Activated naive CD8-positive, alpha-beta T cell (primary cell): ENCODE measurements at regions not wholly inside any gene's neighbourhood (a gene's known extent, or its start where the extent isn't known, plus 50 kb on each side); places are given as distances from the start of the nearest gene placed in this dataset.

Experiments
- H3K27ac Mint-ChIP-seq: one replicate; pipeline ENCODE4 v1.8.0; 2021; ENCODE audit warnings: mixed read lengths
- H3K27me3 Mint-ChIP-seq: one replicate; pipeline ENCODE4 v1.8.0; 2021; ENCODE audit warnings: mixed read lengths
- H3K36me3 Mint-ChIP-seq: one replicate; pipeline ENCODE4 v1.8.0; 2021; ENCODE audit warnings: mixed read lengths
- H3K4me1 Mint-ChIP-seq: one replicate; pipeline ENCODE4 v1.8.0; 2021; ENCODE audit warnings: low read depth, mixed read lengths
- H3K4me3 Mint-ChIP-seq: one replicate; pipeline ENCODE4 v1.8.0; 2021; ENCODE audit warnings: mild to moderate bottlenecking, mixed read lengths
- H3K9me3 Mint-ChIP-seq: one replicate; pipeline ENCODE4 v1.8.0; 2021; ENCODE audit warnings: low read depth, mixed read lengths

DNA sequence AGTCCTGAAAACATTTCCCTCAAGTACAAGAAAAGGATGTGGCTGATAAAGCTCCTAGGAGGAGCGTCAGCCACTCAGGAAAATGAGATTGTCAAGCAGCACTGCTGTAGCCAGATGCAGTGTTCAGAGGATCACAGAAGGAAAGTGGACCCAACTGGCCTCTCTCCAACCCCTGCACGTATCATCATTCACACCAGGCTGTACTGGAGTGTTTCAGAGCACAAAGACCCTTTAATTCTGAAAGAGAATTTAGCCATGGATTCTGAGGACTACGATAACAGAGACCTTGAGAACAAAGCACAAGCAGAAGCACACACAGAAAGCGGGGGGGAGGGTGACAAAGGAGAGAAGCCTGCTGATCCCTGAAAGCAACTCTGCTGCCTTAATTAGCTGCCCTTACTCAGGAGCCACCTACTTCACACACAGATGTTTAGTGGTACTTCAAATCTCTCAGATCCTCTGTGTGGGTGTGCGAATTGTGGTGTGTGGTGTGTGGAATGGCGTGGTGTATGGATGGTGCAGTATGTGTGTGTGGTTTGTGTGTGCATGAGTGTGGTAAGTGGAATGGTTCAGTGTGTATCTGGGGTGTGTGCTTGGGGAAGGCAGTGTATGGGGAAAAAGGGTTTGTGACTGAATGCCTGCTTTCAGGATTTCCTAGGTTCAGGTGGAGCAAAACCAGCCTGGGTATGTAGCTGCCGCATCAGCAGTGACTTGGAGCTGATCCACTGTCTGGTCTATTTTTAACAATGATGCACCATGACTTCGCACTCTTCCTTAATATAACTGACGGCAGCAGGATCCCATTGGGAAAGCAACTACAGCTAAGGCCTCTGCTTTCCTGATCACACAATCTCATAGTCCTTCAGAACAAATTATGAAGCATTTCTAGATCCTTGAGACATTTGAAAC lies 192.5 kb downstream of the RSL24D1 start:
- H3K4me1 Mint-ChIP-seq: no peaks in the 10 kb centered on the region
- H3K9me3 Mint-ChIP-seq: no peaks in the 10 kb centered on the region
- no peaks in the 10 kb centered on the region for H3K36me3 Mint-ChIP-seq
- H3K27me3 Mint-ChIP-seq: no peaks in the 10 kb centered on the region
- H3K27ac Mint-ChIP-seq: no peak overlapping the region
- H3K4me3 Mint-ChIP-seq: no peak overlapping the region

DNA sequence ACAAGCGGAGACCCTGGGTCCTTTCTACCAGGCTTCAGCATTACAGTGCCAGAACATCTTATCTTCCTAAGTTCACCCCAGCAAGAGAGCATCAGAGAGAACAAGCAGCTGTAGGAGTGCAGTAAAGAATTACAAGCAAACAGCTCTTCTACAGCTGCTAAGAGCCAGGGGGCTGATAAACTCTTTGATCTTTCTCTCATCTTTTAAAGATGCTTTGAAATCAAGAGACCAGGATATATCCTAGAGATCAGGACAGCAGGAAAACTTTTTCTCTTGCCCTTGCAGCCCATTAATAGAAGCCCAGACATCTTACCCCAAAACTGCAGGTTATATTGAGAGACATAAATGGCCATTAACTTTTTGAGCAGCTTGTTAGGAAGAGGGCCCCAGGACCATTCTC lies 198.1 kb downstream of the RSL24D1 start:
- no peaks in the 10 kb centered on the region for H3K9me3 Mint-ChIP-seq
- H3K27me3 Mint-ChIP-seq: peaks cover 1% of the 10 kb centered on the region
- no peak overlapping the region for H3K4me3 Mint-ChIP-seq
- H3K27ac Mint-ChIP-seq: no peak overlapping the region
- H3K4me1 Mint-ChIP-seq: no peaks in the 10 kb centered on the region
- H3K36me3 Mint-ChIP-seq: no peaks in the 10 kb centered on the region

DNA sequence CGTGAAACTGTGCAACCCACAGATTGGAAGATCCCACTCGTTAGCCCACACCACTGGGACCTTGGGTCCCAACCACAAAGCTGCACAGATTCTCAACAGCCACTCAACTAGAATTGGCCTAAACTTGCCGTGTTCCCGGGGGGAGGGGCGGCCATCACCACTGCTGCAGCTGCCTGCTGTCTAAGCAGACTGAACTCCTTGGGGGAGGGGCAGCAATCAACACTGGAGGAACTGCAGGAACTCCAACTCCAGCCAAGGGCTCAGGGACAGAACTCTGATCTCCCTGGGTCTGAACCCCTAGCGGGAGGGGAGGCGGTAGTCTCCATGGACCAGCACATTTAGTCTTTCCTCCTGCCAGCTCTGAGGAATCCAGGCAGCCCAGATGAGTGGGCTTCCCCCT lies 205.9 kb downstream of the RSL24D1 start:
- no peaks in the 10 kb centered on the region for H3K4me1 Mint-ChIP-seq
- peaks cover 11% of the 10 kb centered on the region for H3K9me3 Mint-ChIP-seq
- H3K36me3 Mint-ChIP-seq: no peaks in the 10 kb centered on the region
- H3K4me3 Mint-ChIP-seq: no peak overlapping the region
- H3K27ac Mint-ChIP-seq: no peak overlapping the region
- H3K27me3 Mint-ChIP-seq: peaks cover 18% of the 10 kb centered on the region

DNA sequence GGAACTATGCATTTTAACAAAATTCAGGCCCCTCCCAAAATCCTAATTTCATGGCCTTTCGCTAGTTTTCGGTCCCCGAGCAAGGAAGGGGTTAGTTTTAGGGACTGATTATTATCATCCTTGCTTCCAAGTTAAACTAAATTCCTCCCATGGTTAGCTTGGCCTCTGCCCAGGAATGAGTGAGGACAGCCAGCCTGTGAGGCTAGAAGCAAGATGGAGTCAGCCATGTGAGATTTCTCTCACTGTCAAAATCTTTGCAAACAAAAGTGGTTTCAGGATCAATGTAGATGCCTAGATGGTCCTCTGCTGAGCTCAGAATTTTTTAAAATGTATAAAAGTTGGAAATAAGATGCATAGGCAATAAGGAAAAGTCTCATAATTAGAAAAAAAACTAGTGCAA lies 208.9 kb downstream of the RSL24D1 start:
- H3K4me1 Mint-ChIP-seq: no peaks in the 10 kb centered on the region
- no peaks in the 10 kb centered on the region for H3K36me3 Mint-ChIP-seq
- no peak overlapping the region for H3K27ac Mint-ChIP-seq
- peaks cover 11% of the 10 kb centered on the region for H3K9me3 Mint-ChIP-seq
- peaks cover 18% of the 10 kb centered on the region for H3K27me3 Mint-ChIP-seq
- no peak overlapping the region for H3K4me3 Mint-ChIP-seq

DNA sequence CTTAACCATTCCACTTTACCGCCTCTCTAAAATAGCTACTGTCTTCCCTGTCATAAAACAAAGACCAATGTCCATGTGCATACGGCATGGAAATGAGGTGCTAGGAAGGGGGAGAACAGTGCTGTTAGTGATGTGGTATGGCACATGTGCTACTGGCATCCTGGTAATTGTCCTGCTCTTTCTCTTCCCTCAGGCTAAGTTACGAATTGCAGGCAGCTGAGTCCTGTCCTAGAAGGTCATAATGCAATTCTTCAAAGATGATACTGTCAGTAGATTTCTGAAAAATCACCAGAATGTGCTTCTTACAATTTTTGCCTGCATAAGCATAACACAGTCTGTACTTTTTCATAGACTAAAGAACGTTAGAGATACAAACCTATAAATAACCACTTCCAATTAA lies 216.8 kb downstream of the RSL24D1 start:
- H3K4me1 Mint-ChIP-seq: no peaks in the 10 kb centered on the region

DNA sequence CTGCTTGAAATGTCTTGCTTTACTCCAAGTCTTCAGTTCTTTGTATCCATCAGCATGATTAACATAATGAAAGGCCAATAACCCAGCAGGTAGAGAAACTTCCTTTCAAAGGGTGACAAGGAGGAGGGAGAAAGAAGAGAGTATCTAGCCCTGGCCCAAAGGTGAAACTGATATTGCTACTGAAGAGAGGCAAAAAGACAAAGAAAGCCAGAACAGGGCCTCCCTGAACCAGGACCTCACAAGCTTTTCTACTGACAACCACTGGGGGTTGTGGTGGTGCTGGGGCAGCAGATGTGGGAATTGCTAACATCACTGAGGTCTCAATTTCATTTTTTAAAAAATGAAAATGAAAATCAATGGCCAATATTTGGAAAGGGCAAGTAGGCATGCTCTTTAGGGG lies 234.1 kb downstream of the RSL24D1 start:
- Mint-ChIP-seq H3K9me3 (peaks cover 20% of the 10 kb centered on the region), H3K27me3 (peaks cover 2% of the 10 kb centered on the region), H3K4me3 (no peak overlapping the region), H3K36me3 (peaks cover 3% of the 10 kb centered on the region), H3K27ac (no peak overlapping the region), H3K4me1 (no peaks in the 10 kb centered on the region)

More for the DNA sequence above, 216.8 kb downstream of the RSL24D1 start:
- Mint-ChIP-seq H3K9me3 (no peaks in the 10 kb centered on the region), H3K27me3 (peaks cover 7% of the 10 kb centered on the region), H3K36me3 (no peaks in the 10 kb centered on the region), H3K4me3 (no peak overlapping the region), H3K27ac (no peak overlapping the region)

DNA sequence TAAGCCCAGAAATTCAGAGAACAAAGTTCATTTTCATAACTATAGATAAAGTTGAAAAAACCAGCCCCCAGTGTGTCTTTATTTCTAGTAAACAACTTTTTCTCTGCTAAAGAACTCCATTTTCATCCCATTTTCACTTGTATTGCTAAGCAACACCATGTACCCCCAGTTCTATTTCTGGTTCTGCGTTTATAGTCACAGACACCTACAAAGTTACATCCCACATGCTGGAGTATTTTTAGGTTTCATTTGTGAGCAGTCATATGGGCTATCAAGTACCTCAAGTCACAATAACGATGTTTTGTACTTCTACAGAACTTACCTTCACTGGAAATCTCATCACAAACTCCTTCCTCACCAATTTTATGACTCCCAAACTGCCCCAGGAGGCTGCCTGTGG lies 236.5 kb downstream of the RSL24D1 start:
- Mint-ChIP-seq H3K27ac (no peak overlapping the region), H3K27me3 (peaks cover 2% of the 10 kb centered on the region), H3K4me3 (no peak overlapping the region), H3K9me3 (peaks cover 9% of the 10 kb centered on the region), H3K36me3 (peaks cover 3% of the 10 kb centered on the region), H3K4me1 (no peaks in the 10 kb centered on the region)

DNA sequence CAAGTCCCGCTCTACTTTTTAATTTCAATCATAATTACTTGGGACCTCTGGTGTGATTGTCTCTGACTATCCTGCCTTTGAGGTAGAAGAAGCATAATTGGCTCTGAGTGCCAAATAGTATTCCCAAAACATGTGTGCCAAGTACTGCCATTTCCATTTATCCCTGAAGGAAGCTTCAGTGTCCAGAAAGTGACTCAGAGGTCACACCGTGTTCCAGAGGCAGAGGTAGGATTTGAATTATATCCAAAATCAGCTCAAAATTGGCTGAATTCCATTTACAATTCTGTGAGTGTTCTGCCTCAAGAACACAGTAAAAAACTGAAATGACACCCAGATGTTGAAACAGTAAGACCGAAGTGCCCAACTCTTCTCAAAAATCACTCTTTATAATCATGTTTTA lies 255.3 kb downstream of the RSL24D1 start:
- no peaks in the 10 kb centered on the region for H3K4me1 Mint-ChIP-seq
- no peaks in the 10 kb centered on the region for H3K36me3 Mint-ChIP-seq
- peaks cover 5% of the 10 kb centered on the region for H3K27me3 Mint-ChIP-seq
- H3K27ac Mint-ChIP-seq: no peak overlapping the region
- no peaks in the 10 kb centered on the region for H3K9me3 Mint-ChIP-seq
- H3K4me3 Mint-ChIP-seq: no peak overlapping the region

DNA sequence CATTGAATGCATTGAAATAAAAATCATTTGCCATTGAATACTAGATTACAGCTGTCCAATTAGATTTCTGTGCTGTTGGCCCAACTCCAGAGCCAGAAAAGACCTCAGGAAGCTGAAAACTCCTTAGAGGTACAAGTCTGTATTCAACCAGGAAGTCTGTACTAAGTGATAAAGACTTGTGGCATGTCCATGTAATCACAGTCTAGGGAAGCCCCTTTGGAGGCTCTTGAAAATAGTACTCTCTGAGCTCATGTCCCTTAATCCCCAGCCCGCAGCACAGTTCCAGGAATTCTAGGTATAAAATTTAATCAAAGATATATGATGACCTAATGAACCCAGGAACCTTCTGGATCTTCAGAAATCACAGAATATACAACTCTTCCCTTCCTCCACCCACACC lies 279.4 kb downstream of the RSL24D1 start:
- Mint-ChIP-seq H3K9me3 (peaks cover 11% of the 10 kb centered on the region), H3K27me3 (no peaks in the 10 kb centered on the region), H3K4me3 (no peak overlapping the region), H3K27ac (no peak overlapping the region), H3K4me1 (no peaks in the 10 kb centered on the region), H3K36me3 (no peaks in the 10 kb centered on the region)

DNA sequence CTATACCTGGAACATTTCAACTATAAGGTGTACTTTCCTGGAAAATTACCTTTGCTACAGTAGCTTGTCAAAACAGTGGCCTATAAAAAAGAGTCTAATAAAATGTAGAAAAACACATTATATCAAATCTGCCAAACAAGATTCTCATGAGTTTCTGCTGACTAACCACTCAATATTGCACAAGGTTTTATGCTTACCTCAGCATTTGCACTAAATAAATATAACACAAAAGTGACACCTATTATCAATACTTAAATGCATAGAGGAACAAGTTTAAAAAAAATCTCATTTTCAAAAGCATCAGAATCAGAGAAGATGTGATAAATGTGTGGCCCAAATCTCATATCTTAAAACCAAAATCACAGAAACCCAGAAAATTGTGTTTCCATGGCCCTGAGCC lies 281.4 kb downstream of the RSL24D1 start:
- H3K4me1 Mint-ChIP-seq: no peaks in the 10 kb centered on the region
- H3K9me3 Mint-ChIP-seq: peaks cover 3% of the 10 kb centered on the region
- H3K4me3 Mint-ChIP-seq: no peak overlapping the region
- H3K36me3 Mint-ChIP-seq: no peaks in the 10 kb centered on the region
- peaks cover 2% of the 10 kb centered on the region for H3K27me3 Mint-ChIP-seq
- no peak overlapping the region for H3K27ac Mint-ChIP-seq

DNA sequence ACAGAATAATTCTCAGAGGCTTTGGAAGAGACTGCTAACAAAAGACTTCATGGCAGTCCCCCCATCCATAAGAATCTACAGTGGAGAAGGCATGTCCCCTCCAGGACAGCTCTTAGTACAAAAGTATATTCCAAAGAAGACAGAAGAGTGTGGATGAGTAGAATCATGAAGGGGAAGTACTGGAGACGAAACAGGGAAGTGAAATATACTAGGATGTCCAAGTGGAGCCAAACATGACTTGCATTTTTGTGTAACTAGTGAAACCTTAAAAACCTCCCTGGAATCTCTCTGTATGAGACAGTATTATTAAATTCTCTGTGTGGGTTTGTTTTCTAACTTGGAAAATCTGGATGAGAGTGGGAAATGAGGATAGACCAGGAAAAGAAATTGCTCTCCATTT lies 312.4 kb downstream of the RSL24D1 start:
- Mint-ChIP-seq H3K36me3 (peaks cover 3% of the 10 kb centered on the region), H3K27me3 (no peaks in the 10 kb centered on the region), H3K4me3 (no peak overlapping the region), H3K9me3 (peaks cover 11% of the 10 kb centered on the region), H3K27ac (no peak overlapping the region), H3K4me1 (no peaks in the 10 kb centered on the region)

DNA sequence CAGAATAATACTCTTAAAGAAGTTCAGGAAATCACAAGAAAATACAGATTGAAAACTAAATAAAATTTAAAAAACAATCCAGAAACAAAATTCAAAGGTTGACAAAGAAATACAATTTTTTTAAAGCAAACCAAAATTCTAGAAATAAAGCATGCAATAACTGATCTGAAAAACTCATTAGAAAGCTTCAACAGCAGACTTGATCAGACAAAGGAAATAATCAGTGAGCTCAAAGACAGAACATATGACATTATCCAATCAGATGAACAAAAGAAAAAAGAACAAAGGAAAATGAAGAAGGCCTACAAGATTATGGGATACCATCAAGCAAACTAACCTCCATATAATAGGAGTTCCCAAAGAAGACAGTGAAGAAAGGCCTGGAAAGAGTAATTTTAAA lies 336.8 kb downstream of the RSL24D1 start:
- Mint-ChIP-seq H3K4me3 (no peak overlapping the region), H3K27me3 (peaks cover 3% of the 10 kb centered on the region), H3K36me3 (no peaks in the 10 kb centered on the region), H3K27ac (no peak overlapping the region), H3K9me3 (peaks cover 21% of the 10 kb centered on the region), H3K4me1 (no peaks in the 10 kb centered on the region)

DNA sequence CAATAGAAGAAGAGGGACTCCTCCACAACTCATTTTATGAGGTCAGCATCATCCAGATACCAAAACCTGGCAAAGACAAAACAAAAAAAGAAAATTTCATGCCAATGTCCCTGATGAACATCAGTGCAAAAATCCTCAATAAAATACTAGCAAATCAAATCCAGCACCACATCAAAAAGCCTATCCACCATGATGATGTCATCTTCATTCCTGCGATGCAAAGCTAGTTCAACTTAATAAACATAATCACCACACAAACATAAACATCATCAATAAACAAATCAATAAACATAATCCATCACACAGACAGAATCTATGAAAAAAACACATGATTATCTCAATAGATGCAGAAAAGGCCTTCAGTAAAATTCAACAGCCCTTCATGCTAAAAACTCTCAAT lies 342.1 kb downstream of the RSL24D1 start:
- Mint-ChIP-seq H3K4me1 (no peaks in the 10 kb centered on the region), H3K27ac (no peak overlapping the region), H3K4me3 (no peak overlapping the region), H3K9me3 (peaks cover 15% of the 10 kb centered on the region), H3K36me3 (no peaks in the 10 kb centered on the region), H3K27me3 (peaks cover 2% of the 10 kb centered on the region)

DNA sequence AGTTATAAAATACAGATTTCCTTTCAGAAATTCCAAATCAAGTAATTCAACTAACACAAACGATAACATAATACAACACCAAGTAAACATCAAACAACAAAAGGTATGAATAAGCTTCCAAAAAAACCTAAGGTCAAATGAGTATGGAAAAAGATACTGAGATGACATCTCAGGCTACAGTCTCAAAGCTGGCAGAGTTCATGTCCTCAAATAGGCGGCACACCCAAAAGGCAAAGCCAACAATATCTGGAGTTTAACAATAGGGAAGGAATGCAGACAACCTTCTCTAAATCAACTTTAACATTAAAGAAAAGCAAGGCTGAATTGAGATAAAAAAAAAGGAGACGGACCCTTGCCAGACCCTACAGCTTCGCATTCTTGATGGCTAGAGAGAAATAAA lies 346.6 kb downstream of the RSL24D1 start:
- Mint-ChIP-seq H3K4me3 (no peak overlapping the region), H3K36me3 (no peaks in the 10 kb centered on the region), H3K9me3 (peaks cover 5% of the 10 kb centered on the region), H3K27me3 (peaks cover 2% of the 10 kb centered on the region), H3K4me1 (no peaks in the 10 kb centered on the region), H3K27ac (no peak overlapping the region)

DNA sequence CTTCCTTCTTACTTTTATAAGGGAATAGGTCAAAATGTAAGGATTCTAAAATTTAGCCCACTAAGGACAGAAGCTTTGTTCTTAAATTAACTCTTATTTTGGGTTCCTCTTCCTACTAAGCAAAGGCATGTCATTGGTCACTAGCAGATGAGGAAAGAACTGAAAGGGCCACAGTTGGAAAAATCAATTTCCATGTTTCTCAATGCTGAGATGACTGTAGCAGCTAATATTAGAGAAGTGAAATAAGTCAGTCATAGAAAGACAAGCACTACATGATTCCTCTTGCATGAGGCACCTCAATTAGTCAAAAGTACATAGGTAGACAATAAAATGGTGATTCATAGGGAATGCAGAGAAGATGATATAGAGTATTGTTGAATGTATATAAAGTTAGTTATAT lies 353.7 kb downstream of the RSL24D1 start:
- Mint-ChIP-seq H3K4me1 (no peaks in the 10 kb centered on the region), H3K9me3 (no peaks in the 10 kb centered on the region), H3K27ac (no peak overlapping the region), H3K36me3 (no peaks in the 10 kb centered on the region), H3K4me3 (no peak overlapping the region), H3K27me3 (peaks cover 2% of the 10 kb centered on the region)

DNA sequence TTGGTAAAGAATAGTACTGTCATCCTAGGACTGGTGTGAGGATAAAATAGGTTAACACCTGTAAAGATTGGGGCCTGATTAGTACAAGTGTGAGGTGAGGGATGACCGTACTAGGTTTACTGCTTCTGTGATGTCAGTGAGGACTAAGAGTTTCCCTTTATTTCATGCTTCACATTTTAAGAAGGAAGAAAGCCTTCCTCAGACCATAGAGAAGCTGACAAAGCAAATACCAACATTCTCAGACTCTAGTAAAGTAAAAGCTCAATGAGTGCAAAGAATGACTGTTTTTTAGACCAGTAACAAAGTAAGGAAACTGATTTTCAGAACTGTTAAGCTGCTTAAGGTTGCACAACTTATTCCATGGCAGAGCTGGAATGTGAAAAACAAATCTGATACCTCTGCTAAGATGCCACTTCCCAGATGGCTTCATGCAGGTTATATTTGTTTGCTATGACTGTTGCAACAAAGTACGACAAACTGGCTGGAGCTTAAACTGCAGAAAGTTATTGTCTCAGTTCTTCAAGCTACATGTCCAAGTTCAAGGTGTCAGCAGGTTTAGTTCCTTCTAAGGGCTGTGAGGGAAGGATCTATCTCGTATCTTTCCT lies 354.9 kb downstream of the RSL24D1 start:
- Mint-ChIP-seq H3K27ac (no peak overlapping the region), H3K4me3 (no peak overlapping the region), H3K36me3 (no peaks in the 10 kb centered on the region), H3K9me3 (no peaks in the 10 kb centered on the region), H3K4me1 (no peaks in the 10 kb centered on the region), H3K27me3 (peaks cover 2% of the 10 kb centered on the region)
